ENCODE measurements at regions not wholly inside any gene's neighbourhood (a gene's known extent, or its start where the extent isn't known, plus 50 kb on each side); places are given as distances from the start of the nearest gene placed in this dataset.

GRCh38 chr5:139733698-139734538 lies 61.7 kb upstream of the PSD2 start:
- Histone ChIP-seq H3K36me3 (replicated peaks in 1 of 2) (no peaks in the 10 kb centered on the region), H3K4me1 (replicated peaks in 1 of 2) (no peaks in the 10 kb centered on the region), H3K9me3 (replicated peaks in 1 of 3) (no peaks in the 10 kb centered on the region), H3K27me3 (no peaks in the 10 kb centered on the region), H3K4me3 (no peak overlapping the region), H3K27ac (no peak overlapping the region)
- no peak for DNase-seq
- 88 to 92% (median 91%) methylated on average over 20 to 22 of the region's 22 CpGs for WGBS, 4 donors
- intact Hi-C loops (cut with DNase I): no loop called here
- TF ChIP-seq POLR2A (IDR thresholded peaks at IDR 0.05) (no peak), CTCF (IDR thresholded peaks at IDR 0.05) (no peak)

GRCh38 chr5:139734539-139734916 lies 61.1 kb upstream of the PSD2 start:
- 85 to 100% (median 96%) methylated on average over 3 of the region's 3 CpGs for WGBS, 4 donors
- Histone ChIP-seq H3K27me3 (no peaks in the 10 kb centered on the region), H3K4me1 (replicated peaks in 1 of 2) (no peaks in the 10 kb centered on the region), H3K27ac (no peak overlapping the region), H3K9me3 (replicated peaks in 1 of 3) (no peaks in the 10 kb centered on the region), H3K4me3 (no peak overlapping the region), H3K36me3 (replicated peaks in 1 of 2) (no peaks in the 10 kb centered on the region)
- DNase-seq: no peak
- TF ChIP-seq CTCF (IDR thresholded peaks at IDR 0.05) (no peak), POLR2A (IDR thresholded peaks at IDR 0.05) (no peak)
- intact Hi-C loops (cut with DNase I): no loop called here

- TF ChIP-seq POLR2A (IDR thresholded peaks at IDR 0.05) (no peak), CTCF (IDR thresholded peaks at IDR 0.05) (no peak)
- DNase-seq: no peak
- no peaks in the 10 kb centered on the region for H3K9me3 ChIP-seq (replicated peaks in 1 of 3)
- H3K4me1 ChIP-seq (replicated peaks in 1 of 2): no peaks in the 10 kb centered on the region
- WGBS, 4 donors: 91 to 95% (median 92%) methylated on average over 12 to 15 of the region's 15 CpGs
- no peak overlapping the region for H3K27ac ChIP-seq
- no peak overlapping the region for H3K4me3 ChIP-seq
- no peaks in the 10 kb centered on the region for H3K36me3 ChIP-seq (replicated peaks in 1 of 2)
- H3K27me3 ChIP-seq: no peaks in the 10 kb centered on the region
- intact Hi-C loops (cut with DNase I): no loop called here
Measured at GRCh38 chr5:139738193-139739149, 57.1 kb upstream of the PSD2 start.

Measured in adrenal gland (tissue), 9 donors.